Amniotic epithelial cell (primary cell): ENCODE measurements at regions not wholly inside any gene's neighbourhood (a gene's known extent, or its start where the extent isn't known, plus 50 kb on each side); places are given as distances from the start of the nearest gene placed in this dataset.
"Not testable (repeated sequence)": the region's sequence is repeated elsewhere in the genome, so short reads cannot be mapped to it uniquely, and the experiment has no call there.

Source experiments
- DNase-seq: peaks from one replicate; pipeline ENCODE4 v3.0.0-alpha.2; 2010; ENCODE audit warnings: low read depth

- DNase-seq = no peak
Measured at GRCh38 chr12:11539156-11539555, 110.3 kb upstream of the ETV6 start.

DNA sequence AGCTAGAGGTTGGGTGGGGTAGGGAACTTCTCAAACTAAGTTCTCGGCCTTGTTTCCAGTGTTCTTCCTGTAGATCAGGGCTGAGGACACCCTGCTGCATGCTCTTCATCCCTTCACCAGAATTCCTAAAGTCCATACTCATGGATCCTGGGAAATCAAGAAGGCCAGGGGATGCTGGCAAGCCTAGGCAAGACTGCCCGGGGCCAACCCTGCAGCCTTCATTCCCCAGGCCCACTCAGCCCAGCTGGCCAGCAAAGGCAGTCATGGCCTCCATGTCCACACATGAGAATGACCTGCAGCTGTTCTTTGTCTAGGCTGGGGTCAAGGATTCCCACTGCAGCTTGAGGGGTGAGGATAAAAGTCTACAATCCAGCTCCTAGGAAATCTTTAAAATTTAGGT lies 109.3 kb upstream of the ETV6 start:
- DNase-seq = no peak

- DNase-seq = no peak
Measured at GRCh38 chr12:11540615-11541310, 108.7 kb upstream of the ETV6 start.

DNA sequence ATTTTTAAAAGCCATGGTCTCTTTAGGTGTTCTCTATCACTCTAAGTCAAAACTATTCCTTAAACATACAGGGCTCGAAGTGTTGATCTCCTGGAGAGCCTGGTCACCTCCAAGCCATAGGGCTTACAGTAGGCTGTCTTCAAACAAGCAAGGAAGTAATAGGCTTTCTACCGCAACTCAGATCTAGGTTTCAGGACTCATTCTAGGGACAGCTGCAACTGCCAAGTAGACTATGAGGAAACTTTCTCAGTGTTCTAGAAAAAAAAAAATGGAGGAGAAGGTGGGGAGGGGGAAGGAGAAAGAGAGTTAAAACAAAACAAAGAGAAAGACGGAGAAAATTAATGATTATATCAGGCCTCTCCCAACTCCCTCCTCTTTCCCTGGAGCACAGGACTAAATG lies 106.9 kb upstream of the ETV6 start:
- DNase-seq = peak; percentile 11

DNA sequence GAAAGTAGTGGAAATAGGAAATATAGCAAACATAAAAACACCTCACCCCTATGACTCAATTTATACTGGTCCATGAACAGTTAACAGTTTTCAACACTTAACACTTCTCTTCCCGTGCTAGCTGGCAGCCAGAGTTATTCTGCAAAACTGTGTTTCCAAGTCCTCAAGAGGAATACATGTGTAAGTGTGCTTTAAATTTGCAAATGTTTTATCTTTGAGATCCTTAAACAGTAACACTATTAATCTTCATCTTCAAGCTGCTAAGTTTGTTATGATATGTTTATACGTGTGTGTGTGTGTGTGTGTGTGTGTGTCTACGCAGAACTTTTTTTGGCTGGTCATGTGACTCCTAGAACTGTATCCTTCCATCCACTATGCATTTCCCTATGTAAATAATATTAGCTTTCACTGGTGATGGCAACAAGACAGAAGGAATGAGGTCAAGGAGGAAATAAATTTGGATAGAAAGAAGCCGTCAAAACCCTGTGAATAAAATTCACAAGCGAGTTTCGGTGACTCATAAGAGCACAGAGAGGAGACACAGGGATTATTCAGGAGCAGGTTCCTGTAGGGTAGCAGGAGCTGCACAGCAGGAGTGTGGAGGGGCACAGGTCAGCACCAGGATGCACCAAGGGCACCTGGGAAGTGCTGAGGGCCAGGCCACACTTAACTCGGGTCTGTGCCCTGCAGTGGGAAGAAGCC lies 105.9 kb upstream of the ETV6 start:
- peak; percentile 9 for DNase-seq

DNA sequence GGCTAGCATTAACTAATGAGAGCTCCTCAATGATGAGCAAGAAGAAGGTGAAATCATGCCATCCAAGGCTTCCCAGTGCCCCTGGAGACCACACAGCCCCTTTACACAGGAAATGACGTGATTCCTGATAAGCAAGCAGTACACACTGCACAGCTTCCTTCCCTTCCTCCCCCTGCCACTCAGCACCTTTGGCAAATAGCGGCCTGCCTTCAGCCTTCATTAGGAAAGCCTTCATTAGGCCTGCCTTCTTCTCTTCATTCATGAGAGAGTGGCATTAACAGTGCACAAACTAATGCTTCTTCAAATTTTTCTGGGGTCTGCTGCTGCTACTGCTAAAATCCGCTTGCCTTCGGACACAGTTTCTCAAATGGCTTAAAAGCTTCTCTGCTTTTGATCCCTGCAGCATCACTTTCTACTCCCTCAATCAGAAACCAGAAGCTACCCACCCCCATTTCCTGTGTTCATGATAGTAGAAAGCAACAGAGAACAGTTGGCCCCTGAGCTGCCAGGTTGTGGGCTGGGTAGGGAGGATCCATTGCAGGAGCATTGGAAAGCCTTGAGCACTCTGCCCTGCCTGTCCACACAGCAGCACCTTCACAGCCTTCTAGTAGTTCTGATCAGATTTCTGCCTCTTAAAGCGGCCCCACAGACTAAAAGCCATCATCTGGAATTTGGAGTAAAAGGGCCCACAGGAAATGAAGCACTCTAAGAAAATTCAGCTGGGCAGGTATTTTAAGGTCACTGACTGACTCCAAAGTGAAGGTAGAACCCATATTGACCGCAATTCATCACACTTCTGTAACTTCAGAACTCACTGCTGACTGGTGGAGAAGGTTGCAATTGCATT lies 103.8 kb upstream of the ETV6 start:
- DNase-seq = peak; percentile 44

DNA sequence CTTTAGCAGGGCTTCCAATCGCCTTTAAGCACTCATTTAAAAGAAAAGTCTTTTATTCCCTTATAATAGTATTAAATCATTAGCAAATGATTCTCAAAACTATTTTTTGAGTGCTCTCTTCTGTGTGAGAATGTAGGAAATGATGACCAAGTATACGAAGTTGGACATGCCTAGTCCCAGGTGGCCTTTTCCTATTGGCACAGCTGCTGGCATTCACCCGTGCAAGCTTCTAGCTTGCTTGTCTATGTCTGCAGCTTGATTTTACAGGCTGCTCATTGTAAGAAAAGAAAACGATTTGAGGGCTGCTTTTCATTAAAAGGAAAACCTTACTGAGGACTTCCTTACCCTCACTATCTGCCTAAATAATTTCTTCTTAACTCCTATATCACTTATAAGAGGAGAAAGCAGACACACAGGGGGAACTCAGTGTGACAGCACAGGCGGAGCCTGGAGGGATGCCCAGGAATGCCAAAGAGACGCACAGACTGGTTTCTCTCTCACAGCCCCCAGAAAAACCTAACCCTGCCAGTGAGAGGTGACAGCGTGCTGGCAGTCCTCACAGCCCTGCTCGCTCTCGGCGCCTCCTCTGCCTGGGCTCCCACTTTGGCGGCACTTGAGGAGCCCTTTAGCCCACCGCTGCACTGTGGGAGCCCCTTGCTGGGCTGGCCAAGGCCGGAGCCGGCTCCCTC lies 102.7 kb upstream of the ETV6 start:
- DNase-seq = not testable (repeated sequence)

DNA sequence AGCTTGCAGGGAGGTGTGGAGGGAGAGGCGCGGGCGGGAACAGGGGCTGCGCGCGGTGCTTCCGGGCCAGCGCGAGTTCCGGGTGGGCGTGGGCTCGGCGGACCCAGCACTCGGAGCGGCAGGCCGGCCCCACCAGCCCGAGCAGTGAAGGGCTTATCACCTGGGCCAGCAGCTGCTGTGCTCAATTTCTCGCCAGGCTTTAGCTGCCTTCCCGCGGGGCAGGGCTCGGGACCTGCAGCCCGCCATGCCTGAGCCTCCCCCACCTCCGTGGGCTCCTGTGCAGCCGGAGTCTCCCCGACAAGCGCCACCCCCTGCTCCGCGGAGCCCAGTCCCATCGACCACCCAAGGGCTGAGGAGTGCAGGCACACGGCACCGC lies 102.2 kb upstream of the ETV6 start:
- not testable (repeated sequence) for DNase-seq

GRCh38 chr12:11549119-11549518 lies 100.4 kb upstream of the ETV6 start:
- DNase-seq = no peak

GRCh38 chr12:11553871-11554533 lies 95.5 kb upstream of the ETV6 start:
- peak; percentile 48 for DNase-seq

DNA sequence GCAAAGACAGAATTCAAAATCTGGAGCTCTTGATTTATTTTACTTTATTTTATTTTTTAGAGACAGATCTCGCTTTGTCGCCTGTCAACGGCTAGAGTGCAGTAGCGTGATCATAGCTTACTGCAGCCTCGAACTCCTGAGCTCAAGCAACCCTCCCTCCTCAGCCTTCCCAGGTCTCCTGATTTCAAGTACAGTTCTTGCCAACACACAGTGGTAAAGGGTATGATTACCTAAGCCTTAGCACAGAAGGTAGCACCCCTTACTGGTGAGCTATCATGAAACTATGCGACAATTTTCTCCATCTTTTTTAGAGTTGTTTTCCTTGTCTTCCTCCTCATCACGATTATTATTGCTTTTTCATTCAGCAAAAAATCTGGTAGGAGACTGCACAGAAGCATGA lies 94.3 kb upstream of the ETV6 start:
- no peak for DNase-seq

DNA sequence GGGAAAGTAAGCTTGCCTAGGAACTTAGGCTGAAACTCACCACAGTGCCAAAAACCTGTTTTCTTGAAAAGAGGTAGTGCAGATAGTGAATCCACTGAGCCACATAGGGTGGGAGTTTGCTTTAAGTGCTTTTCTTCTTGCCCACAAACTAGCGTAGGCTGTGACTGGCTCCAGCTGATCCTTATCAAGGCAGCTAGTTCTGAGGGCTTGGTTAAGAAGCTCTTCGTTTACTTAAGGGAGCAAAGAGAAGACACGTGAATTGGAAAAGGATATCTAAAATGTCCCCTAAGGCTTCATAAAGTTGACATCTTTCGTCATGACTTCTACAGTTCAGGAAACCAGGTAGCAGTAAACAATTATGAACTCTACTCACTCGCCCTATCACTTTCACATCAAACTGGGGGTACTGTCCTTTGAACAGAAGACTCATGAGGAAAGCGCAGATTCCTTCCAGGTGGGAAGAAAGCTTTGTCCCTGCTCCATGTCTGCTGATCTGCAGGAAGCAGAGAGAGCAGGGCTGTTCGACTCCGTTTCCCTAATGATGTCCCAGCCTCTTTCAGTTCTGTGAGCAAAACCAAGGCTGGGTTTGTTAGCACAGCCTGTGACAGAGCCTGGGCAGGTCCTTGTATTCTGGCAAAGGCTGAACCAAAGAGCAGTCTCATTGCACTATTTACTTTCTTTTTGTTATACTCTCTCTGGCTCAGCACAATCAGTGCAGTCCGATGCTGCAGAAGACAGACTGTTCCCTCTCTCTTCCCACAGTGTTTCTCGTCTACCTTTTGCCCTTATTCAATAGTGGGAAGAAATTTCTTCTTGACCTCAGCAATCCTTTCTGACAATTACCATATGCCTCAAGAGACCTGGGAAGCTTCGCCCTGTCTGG lies 93.5 kb upstream of the ETV6 start:
- DNase-seq = peak; percentile 39

DNA sequence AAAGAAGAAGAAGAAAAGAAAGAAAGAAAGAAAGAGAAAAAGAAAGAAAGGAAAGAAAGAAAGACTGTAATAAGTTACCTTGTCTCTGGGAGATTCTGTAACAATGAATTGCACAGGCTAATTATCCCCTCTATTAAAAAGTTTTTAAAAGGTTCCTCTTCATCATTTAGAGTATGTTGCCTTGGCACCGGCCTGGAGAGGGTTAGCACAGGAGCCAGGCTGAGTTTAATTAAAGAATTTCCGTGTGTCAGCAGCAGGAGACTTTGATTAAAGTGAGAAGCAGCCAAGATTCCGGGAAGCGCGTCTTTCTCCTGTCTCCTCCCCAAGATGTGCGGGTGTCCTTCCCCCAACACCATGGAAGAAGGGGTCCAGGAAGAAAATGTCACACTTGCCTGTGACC lies 92.8 kb upstream of the ETV6 start:
- DNase-seq = no peak

- DNase-seq = no peak
Measured at GRCh38 chr12:11559626-11560340, 89.7 kb upstream of the ETV6 start.

DNA sequence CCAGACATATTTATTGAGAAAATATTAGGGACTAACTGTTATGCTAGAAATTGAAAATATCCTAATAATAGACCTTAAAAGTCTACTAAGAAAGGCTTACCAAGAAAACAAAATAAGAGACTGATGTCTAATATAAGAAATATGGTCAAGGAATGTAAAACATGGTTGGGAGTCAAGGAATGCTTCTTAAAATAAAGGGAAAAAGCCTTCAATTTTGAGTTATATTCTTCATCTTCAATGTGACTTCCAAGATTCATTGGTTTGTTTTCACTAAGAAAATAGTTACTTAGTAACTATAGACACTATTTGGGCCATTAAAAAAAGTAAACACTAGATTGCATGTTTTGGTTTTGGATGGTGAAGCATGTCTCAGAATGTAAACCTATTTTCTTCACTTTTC lies 88.1 kb upstream of the ETV6 start:
- DNase-seq = no peak

GRCh38 chr12:11563785-11564739 lies 85.4 kb upstream of the ETV6 start:
- DNase-seq = no peak

GRCh38 chr12:11564984-11565651 lies 84.4 kb upstream of the ETV6 start:
- no peak for DNase-seq

DNA sequence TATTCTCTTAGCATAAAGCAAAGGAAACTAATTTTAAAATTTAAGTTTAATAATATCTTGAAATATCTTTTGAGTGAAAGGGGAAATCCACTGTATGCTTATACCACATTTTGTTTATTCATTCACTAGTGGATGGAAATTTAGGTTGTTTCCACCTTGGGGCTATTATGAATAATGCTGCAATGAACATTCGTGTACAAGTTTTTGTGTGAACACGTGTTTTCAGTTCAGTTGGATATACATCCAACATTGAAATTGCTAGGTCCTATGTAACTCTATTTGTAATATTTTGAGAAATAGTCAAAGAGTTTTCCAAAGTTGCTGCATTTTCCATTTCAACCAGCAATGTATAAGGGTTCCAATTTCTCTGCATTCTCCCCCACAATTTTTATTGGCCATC lies 83.7 kb upstream of the ETV6 start:
- DNase-seq = no peak
